Stimulated activated CD4-positive, alpha-beta T cell treated with anti-CD3 and anti-CD28 coated beads, Interleukin-15, amount 100 ng/mL, for 24 hours (primary cell): ENCODE measurements at regions not wholly inside any gene's neighbourhood (a gene's known extent, or its start where the extent isn't known, plus 50 kb on each side); places are given as distances from the start of the nearest gene placed in this dataset.
"Not testable (repeated sequence)": the region's sequence is repeated elsewhere in the genome, so short reads cannot be mapped to it uniquely, and the experiment has no call there.

Experiments used
- DNase-seq: peaks from one replicate; pipeline ENCODE4 v3.0.0-alpha.2; 2020

- DNase-seq = no peak
Observed at GRCh38 chr6:95867205-95867604, 148.6 kb upstream of the FUT9 start.

DNA sequence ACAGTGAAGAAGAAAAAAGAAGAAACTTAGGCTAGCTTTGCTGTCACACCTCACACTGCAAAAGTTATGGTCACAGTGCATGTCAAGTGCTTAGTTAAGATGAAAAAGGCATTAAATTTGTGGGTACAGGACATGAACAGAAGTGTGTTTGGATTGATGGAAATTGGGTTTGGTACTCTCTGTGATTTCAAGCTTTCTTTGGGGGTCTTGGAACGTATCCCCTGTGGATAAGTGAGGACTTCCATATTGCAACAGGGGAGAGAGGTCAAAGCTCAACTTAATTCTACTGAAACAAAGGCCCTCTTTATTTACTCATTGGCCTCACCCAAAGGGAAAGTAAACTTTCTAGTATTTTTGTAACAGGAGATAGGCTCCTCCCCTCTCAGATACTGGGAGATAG lies 138.3 kb upstream of the FUT9 start:
- DNase-seq = no peak

DNA sequence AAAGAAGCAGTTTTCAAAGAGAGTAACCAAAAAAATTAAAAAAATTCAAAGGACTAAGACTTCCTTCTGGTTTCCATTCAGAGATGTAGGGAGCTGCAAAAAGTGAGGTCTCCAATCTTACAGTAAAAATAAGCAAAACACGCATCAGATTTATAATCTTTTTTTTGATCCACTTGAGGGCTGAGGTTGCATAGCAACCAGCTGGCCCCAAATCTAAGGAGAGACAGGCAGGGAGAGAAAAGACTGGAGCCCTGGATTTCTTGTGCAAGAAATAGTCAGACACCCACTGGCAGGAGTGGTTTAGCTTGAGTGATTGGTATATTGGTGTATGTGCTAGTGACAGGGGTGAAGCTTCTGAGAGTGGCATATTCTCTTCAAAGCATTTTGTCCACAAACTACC lies 135.9 kb upstream of the FUT9 start:
- DNase-seq = no peak

DNA sequence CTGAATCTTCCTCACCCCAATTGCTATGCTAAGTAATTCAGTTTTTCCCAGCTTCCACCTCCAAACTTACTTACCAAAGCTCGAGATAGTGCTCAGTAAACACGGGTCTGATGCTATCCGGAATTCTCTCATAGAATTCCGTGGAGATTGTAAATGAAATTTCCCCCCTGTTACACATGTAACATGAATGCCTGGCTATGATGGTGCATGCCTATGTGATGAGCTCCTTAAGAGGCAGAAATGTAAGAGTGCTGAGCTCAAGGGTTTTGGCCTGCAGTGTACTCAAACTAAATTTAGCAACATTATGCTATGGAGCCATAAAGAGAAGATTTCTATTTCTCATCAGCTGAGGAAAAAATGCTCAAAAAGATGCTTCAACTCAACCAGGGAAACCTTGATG lies 133.4 kb upstream of the FUT9 start:
- no peak for DNase-seq

DNA sequence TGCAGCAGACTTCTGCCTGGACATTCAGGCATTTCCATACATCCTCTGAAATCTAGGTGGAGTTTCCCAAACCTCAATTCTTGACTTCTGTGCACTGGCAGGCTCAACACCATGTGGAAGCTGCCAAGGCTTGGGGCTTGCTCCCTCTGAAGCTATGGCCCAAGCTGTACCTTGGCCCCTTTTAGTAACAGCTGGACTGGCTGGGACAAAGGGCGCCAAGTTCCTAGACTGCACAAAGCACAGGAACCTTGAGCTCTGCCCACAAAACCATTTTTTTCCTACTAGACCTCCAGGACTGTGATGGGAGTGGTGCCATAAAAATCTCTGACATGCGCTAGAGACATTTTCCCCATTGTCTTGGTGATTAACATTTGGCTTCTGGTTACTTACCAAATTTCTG lies 127.1 kb upstream of the FUT9 start:
- DNase-seq = not testable (repeated sequence)

DNA sequence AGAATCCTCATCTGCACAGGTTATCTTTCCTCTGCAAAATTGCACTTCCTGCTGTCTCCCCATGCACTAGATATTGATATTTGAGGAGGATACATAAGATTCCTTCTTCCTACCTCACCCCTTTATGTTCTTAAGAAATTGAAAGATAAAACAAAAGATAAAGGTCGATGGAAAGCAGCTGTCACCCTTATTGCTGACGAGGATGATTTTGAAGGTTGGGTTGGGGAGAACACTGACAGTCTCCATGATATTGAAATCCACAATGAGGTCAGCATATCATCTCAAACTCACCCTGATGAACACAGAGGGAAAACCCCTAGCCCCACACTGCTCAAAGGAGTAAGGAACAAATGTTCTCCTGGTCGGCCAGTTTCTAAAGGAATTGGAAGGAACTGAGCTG lies 110.6 kb upstream of the FUT9 start:
- no peak for DNase-seq

- no peak for DNase-seq
Observed at GRCh38 chr6:95917034-95917433, 98.7 kb upstream of the FUT9 start.

DNA sequence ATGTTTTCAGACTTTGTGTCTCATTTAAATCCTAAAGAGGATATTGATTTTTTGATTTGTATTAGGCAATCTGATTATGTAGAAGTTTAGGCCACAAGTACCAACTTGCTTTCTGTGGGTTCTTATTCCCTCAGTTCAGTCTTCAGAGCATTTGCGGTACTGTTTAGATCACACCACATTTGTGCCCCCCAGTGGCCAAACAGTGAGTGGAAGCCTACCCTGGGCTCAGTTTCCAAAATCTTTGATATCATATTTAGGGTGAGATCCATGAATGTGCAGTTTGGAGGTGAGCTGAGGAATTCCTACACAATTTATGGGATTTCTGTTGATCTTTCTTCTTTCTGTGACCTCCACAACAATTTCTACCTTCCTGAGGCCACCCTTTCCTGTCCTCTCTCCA lies 92.3 kb upstream of the FUT9 start:
- DNase-seq = peak; percentile 19

DNA sequence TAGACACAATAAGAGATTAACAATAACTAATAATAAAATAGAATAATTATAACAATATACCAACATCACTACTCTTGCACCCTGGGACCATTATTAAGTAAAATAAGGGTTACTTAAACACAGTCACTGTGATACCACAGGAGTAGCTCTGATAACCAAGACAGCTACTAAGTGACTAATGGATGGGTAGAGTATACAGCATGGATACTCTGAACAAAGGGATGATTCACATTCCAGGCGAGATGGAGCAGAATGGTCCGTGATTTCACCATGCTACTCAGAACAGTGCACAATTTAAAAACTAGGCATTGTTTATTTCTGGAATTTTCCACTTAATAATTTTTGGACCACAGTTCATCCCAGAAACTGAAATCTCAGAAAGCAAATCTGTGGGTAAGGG lies 80.0 kb upstream of the FUT9 start:
- DNase-seq = no peak

- DNase-seq = no peak
Observed at GRCh38 chr6:95946906-95947305, 68.9 kb upstream of the FUT9 start.

DNA sequence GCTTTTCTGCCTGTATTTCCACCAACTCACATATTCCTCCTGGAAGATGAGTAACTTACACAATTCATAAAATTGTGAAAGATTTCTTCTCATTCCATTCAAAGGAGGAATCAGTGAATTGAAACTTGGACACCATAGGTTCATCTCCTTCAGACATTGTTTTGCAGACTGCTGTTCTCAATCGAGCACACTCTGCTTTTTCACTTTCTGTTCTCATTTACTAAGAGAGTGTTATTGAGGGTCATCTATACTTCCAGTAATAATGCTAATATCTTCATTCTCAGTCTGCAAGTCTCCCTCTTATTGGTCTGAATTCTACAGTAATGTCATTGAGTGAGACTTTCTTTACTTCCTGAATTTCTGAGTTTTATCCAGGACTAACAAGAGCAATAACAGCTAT lies 67.5 kb upstream of the FUT9 start:
- DNase-seq = no peak

GRCh38 chr6:95949985-95950384 lies 65.8 kb upstream of the FUT9 start:
- DNase-seq = no peak

GRCh38 chr6:95958686-95959085 lies 57.1 kb upstream of the FUT9 start:
- DNase-seq = no peak

GRCh38 chr6:95959261-95959660 lies 56.5 kb upstream of the FUT9 start:
- no peak for DNase-seq
